ENCODE measurements at regions not wholly inside any gene's neighbourhood (a gene's known extent, or its start where the extent isn't known, plus 50 kb on each side); places are given as distances from the start of the nearest gene placed in this dataset.
"Not testable (repeated sequence)": the region's sequence is repeated elsewhere in the genome, so short reads cannot be mapped to it uniquely, and the experiment has no call there.

DNA sequence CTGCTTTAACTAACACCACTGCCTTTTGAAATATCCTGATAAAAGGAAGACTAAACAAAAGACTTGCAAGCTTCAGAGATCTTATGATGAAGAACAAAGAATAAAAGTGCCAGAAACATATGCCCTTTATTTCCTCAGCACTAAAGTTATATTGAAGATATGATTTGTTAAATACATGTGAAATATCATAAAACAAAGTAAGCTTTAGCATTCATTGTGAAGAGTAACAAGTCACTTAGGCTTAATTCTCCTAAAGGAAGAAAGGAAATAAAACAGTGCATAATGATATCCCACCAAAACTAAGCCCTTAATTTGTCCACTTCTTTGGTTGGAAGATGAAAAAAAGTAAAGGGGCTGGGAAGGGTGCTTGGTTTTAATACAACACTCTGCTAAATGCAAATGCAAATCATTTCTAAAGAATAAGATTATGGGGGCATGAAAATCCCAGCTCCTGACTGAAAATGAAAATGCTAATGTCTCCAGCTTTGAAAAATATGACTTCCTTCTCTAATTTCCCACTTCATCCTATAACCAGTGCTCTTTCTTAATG, 227.2 kb downstream of the FAT4 start:
- in situ Hi-C loops (cut with HindIII; ENCODE audit: low pct_ligation_motif_present, low pct_unique_long_range_greater_than_20kb, low sequenced_read_pairs): no loop called here
- DNase-seq: no peak

DNA sequence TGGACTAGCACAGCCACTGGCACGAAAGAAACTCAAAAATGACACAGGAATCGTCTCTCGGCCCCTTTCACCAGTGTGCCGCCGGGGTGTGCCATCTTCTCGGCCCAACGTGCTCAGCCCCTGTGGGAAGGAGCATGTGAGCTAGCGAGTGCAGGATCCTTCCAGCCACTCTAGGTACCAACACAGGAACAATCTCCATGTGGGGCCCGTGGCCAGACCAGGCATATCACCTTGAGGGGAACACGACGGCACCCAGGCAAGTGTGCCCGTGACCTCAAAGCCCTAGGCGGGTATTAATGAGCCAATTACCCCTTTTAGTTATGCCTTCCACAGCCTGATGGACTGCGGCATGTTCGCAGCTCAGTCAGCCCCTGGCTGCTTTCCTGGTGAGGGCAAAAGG, 231.5 kb downstream of the FAT4 start:
- in situ Hi-C loops (cut with HindIII; ENCODE audit: low pct_ligation_motif_present, low pct_unique_long_range_greater_than_20kb, low sequenced_read_pairs): no loop called here
- DNase-seq: no peak

DNA sequence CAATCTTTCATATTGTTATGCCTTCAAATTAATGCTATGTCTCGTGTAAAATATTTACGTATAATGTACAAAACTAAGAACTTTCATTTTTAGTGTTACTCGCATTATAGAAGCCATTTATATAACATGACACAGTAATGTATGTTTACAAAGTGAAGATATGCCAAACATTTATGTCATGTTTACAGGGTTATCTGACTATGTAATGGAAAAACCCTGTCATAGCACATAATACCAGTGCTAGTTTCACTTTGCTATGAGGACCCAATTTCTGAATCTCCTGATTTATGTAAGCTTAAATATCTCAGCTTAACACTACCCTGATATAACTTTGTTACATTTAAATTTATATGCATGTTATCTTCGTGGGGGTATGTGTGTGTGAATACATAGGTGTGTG, 233.1 kb downstream of the FAT4 start:
- no peak for DNase-seq
- in situ Hi-C loops (cut with HindIII; ENCODE audit: low pct_ligation_motif_present, low pct_unique_long_range_greater_than_20kb, low sequenced_read_pairs): no loop called here

DNA sequence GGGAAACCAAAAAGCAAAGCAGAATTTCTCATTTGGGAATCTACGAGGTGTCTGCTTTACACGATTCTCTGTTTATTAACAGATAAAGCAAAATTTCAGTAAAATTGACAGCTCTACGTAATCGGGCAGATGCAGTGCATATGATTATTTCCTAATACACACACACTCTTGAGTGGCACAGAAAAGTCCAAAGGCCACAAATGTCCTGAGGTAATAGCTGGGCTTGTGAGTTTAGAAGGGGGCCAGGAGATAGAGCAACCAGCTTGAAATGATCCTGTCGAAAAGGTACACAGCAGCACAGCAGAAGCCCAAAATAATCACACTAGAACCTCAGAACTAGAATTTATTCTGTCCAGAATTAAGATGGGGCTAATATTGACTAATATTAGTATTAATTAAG, 236.0 kb downstream of the FAT4 start:
- in situ Hi-C loops (cut with HindIII; ENCODE audit: low pct_ligation_motif_present, low pct_unique_long_range_greater_than_20kb, low sequenced_read_pairs): no loop called here
- no peak for DNase-seq

DNA sequence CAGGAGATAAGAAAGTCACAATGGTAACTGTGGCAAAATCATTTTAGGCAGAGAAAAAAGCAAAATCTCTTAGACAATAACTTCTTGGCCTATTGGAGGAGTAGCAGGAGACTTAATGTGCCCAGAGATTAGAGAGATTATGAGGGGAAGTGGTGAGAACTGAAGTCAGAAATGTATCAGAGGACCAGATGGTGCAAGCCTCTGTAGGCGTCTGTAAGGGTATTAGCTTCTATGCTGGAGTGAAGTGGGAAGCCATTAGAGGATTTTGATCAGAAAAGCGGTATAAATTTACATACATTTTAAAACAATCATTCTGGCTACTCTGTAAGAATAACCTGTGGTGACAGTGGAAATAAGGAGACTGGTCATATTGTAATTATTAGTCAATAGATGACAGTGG, 236.7 kb downstream of the FAT4 start:
- no peak for DNase-seq
- in situ Hi-C loops (cut with HindIII; ENCODE audit: low pct_ligation_motif_present, low pct_unique_long_range_greater_than_20kb, low sequenced_read_pairs): no loop called here

DNA sequence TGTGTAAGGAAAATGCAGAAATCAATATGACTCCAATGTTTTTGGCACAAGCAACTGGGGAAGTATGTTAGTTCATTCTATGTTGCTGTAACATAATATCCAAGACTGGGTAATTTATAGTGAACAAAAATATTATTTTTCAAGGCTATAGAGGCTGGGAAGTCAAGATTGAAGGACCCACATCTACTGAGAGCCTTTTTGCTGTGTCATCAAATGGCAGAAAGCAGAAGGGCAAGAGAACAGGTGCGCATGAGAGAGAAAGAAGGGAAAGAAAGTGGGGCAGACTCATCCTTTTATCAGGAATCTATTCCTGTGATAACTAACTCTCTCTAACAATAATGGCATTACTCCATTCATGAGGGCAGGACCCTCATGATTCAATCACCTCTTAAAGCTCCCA, 237.2 kb downstream of the FAT4 start:
- DNase-seq: no peak
- in situ Hi-C loops (cut with HindIII; ENCODE audit: low pct_ligation_motif_present, low pct_unique_long_range_greater_than_20kb, low sequenced_read_pairs): no loop called here

DNA sequence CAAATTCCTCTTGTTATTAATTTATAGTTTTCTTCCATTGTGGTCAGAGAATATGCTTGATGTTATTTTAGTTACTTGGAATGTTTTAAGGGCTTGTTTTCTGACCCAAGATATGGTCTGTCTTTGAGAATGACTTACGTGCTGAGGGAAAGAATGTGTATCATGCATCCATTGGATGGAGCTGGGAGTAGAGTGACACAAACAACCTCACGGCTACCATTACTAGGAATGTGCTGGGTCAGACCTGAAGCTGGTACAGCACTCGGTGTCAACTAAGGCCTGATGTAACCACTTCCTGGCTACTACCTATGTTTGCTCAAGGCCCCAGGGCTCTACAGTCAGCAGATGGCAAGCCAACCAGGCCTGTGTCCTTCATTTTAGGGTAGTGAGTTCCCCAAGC, 257.8 kb downstream of the FAT4 start:
- DNase-seq: no peak
- in situ Hi-C loops (cut with HindIII; ENCODE audit: low pct_ligation_motif_present, low pct_unique_long_range_greater_than_20kb, low sequenced_read_pairs): no loop called here

DNA sequence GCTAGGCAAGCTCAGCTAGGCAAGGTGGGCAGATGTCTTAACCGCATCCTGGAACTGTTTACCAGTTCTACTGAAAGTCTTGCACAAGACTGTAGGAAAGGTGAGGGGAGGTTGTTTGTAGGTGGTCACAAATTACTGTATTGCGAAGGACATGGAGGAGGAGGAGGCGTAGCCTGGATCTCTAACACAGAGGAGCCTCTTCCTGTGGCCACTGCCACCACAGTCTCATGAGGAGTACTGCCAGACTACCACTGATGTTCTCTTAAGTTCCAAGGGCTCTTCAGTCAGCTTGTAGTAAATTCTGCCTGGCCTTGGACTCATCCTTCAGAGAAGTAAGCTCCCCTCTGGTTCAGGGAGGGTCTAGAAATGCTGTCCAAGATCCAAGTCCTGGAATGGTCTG, 258.6 kb downstream of the FAT4 start:
- DNase-seq: no peak
- in situ Hi-C loops (cut with HindIII; ENCODE audit: low pct_ligation_motif_present, low pct_unique_long_range_greater_than_20kb, low sequenced_read_pairs): no loop called here

DNA sequence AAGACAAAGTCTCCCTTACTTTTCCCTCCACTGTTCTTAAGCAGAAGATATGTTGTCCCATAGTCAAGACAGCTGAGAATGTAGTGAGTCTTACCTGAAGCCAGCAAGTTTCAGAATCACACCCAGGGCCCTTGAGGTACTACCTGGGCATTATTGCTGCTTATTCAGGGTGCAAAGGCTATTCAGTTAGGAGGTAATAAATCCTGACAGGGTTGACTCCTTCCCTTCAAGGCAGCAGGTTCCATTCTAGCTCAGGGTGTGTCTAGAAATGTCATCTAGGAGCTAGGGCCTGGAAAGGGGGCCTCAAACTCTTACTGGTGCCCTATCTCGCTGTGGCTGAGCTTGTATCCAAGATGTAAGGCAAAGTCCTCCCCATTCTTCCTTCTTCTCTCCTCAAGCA, 259.0 kb downstream of the FAT4 start:
- in situ Hi-C loops (cut with HindIII; ENCODE audit: low pct_ligation_motif_present, low pct_unique_long_range_greater_than_20kb, low sequenced_read_pairs): no loop called here
- DNase-seq: no peak

DNA sequence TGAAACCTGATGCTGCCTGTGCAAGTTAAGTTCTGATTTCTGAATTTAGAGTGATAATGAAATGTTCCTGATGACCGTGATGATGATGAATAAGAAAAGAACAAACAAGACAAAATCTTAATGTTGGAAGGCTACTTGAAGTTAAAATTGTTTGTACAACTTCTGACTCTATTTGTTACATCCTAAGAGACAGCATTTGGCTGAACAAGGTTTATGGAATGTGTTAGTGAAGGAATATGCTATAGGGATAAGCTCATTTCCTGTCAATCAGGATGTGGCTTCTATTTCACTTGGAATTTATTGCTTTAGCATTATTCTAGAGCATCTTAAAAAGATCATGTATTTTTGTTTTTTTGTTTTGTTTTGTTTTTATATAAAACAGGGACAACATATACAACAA, 267.5 kb downstream of the FAT4 start:
- in situ Hi-C loops (cut with HindIII; ENCODE audit: low pct_ligation_motif_present, low pct_unique_long_range_greater_than_20kb, low sequenced_read_pairs): no loop called here
- no peak for DNase-seq

DNA sequence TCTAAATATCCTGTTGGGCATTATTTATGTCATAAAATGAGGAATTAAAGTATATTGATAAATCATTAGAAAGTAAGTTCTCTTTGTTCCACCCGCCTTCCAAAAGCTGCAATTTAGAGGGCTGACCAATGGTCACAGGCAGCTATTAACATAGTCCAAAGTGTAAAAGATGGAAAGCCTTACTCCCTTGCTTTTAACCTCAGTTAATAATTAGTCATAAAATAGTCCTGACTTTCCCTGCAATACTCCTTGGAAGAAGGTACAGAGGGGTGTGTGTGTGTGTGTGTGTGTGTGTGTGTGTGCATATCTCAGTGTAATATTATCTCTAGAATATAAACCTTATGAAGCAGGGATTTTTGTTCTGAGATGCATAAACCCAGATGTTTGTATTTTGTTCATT, 275.4 kb downstream of the FAT4 start:
- no peak for DNase-seq
- in situ Hi-C loops (cut with HindIII; ENCODE audit: low pct_ligation_motif_present, low pct_unique_long_range_greater_than_20kb, low sequenced_read_pairs): no loop called here

DNA sequence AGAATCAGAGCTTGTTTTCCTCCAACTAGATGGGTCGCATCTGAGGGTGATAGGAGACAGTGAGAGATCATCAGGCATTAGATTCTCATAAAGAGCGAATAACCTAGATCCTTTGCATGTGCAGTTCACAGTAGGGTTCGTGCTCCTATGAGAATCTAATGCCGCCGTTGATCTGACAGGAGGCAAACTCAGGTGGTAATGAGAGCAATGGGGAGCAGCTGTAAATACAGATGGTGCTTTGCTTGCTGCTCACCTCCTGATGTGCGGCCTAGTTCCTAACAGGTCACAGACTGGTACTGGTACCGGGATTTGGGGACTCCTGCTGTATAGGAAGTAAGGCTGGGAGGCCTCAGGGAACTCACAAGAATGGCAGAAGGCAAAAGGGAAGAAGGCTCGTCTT, 276.5 kb downstream of the FAT4 start:
- no peak for DNase-seq
- in situ Hi-C loops (cut with HindIII; ENCODE audit: low pct_ligation_motif_present, low pct_unique_long_range_greater_than_20kb, low sequenced_read_pairs): no loop called here

DNA sequence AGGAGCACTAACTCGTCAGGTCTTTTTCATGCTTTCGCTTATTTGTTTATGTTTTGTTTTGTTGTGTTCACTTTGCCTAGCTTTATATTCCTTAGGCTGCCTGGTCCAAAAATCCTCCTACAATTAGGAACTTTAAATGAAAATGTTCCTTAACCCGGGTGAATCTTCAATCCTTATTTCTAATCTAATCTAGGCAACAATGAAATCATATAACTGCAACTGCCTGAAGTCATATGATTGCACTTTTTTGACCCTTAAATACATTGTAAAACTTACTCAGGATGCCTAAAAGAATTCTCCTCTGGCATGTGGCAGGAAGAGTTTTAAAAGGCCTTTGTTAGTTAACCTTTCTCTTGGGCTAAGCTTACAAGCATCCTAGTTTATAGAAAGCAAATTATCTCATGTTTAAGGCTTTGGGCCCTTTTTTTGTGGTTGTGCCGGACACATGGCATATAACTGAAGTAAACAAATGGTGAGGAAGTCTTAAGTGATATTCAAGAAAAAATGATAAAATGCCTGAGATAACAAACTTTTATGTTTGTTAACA, 279.4 kb downstream of the FAT4 start:
- in situ Hi-C loops (cut with HindIII; ENCODE audit: low pct_ligation_motif_present, low pct_unique_long_range_greater_than_20kb, low sequenced_read_pairs): no loop called here

DNA sequence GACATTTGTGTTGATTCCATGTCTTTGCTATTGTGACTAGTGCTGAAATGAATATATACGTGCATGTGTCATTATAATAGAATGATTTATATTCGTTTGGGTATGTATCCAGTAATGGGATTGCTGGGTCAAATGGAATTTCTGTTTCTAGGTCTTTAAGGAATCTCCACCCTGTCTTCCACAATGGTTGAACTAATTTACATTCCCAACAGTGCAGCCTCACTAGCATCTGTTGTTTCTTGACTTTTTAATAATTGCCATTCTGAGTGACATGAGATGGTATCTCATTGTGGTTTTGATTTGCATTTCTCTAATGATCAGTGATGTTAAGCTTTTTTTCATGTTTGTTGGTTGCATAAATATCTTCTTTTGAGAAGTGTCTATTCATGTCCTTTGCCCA, 291.2 kb downstream of the FAT4 start:
- in situ Hi-C loops (cut with HindIII; ENCODE audit: low pct_ligation_motif_present, low pct_unique_long_range_greater_than_20kb, low sequenced_read_pairs); DNase-seq: not testable (repeated sequence)

More for the DNA sequence above, 279.4 kb downstream of the FAT4 start:
- DNase-seq: no peak

DNA sequence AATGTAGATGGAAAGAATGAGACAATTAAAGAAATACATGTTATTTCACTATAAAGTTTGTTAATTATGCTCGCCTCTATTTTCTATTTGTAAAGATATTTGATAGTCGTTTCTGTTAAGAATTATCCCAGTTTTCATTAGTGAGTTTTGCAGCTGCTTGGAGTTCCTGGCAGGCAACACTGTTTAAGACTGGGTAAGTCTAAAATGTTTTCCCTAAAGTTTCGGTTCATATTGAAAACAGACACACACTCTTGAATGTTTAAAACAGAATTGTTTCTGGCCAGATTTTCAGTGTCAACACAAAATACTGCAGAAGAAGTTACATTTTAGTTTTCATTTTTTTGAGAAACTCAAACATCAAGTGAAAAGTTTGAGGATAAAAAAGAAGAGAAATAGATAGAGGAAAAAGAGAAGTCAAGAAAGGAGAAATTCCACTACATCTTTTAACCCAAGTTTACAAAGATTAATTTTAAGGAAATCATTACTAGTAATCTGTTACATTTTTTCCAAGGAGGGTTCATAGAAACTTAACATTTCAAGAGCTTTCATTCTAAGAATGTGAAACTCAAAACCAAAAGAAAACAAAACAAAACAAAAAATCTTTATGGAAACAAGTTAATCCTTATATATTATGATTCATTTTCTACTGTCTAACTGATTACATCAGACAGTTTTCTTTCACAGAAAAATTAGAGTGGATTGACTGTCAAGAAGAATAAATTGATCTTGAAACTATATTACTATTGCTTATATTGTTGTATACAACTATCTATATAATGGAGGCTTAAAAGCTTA, 305.5 kb downstream of the FAT4 start:
- in situ Hi-C loops (cut with HindIII; ENCODE audit: low pct_ligation_motif_present, low pct_unique_long_range_greater_than_20kb, low sequenced_read_pairs): no loop called here
- no peak for DNase-seq

DNA sequence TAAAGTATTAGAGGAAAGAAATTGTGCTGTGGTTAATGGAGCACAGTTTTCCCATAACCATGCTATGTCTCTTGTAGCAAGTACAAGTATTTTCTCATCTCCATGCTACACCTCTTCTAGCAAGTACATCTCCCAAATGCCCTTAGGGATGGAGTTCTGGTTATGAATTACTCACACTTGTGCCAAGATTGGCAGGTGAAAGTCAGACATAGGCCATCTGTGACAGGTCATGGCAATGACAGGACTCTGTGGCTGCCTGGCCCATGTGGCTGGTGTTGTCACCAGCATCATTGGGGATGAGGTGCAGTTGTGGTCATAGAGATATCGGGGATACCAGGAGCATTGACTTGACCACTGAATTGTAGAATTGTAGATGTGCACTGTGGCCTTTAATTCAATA, 310.2 kb downstream of the FAT4 start:
- no peak for DNase-seq
- in situ Hi-C loops (cut with HindIII; ENCODE audit: low pct_ligation_motif_present, low pct_unique_long_range_greater_than_20kb, low sequenced_read_pairs): no loop called here

DNA sequence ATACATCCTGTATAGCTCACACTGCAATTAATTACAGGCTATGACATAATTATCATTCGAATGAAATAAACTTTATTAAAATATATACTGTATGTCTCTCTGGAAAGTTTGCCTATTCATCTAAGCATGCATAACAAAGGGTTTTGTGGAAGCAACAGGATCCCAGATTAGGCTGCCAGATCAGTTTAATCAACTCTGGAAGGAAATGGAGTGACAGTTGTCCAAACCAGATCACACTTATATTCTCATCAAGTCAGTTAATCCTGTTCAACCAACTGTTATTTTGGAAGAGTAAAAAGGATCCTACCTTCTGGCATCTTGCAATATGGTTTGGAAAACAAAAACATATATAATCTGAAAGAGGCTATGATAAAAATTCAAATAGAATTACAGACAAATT, 312.2 kb downstream of the FAT4 start:
- in situ Hi-C loops (cut with HindIII; ENCODE audit: low pct_ligation_motif_present, low pct_unique_long_range_greater_than_20kb, low sequenced_read_pairs): no loop called here
- DNase-seq: no peak

DNA sequence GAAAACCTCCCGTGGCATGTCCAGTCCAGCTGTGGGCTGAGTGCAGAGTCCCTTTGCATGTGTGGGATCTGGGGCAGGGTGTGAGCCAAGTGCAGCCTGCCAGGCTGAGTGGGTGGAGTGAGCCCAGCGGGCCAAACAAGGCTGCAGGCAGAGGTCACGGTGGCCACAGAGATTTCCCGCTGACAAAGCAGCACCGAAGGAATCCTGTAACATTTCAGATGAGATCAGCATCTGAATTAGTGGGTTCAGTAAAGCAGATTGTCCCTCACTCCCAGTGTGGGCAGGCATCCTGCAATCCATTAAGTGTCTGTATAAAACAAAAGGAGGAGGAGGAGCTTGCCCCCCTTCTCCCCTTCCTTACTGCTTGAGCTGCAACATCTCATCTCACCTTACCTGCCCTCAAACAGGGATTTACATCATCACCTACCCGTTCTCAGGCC, 324.4 kb downstream of the FAT4 start:
- DNase-seq: no peak
- in situ Hi-C loops (cut with HindIII; ENCODE audit: low pct_ligation_motif_present, low pct_unique_long_range_greater_than_20kb, low sequenced_read_pairs): no loop called here

DNA sequence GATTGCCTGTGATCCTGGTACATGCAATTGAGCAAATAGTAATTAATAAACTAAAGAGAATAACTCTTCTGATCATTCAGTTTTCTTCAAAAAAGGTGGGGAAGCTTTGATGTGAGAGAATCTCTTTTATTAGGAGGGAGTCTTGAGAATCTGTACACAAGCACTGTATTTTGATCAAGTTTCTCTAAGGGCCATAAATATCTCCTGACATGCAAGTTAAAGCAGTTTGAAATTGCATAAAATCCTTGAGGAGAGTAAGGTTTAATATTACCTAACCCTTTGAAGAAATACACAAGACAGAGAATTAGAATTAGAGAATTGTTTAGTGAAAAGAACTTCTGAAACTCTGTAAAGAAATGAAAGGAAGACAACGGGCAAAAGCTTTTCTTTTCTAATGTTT, 326.9 kb downstream of the FAT4 start:
- in situ Hi-C loops (cut with HindIII; ENCODE audit: low pct_ligation_motif_present, low pct_unique_long_range_greater_than_20kb, low sequenced_read_pairs): no loop called here
- no peak for DNase-seq

DNA sequence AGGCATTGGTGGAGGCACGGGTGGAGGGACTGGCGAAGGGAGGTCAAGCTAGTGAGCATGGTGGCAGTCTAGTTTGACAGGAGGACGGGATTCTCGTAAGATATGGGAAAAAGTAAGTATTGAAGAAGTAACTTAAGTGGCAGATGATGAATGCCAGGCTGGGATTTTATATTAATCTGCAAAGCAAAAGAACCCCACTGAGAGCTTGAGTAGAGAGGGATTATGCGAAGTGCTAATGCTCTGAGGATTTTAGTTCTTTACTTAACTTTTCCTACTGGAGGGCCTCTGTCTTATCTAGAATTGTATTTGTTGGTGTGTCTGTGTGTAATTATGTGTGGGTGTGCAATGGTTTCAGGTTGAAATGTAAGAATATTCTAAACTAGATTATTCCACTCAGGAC, 327.9 kb downstream of the FAT4 start:
- in situ Hi-C loops (cut with HindIII; ENCODE audit: low pct_ligation_motif_present, low pct_unique_long_range_greater_than_20kb, low sequenced_read_pairs): no loop called here
- no peak for DNase-seq
